Stimulated activated CD4-positive, alpha-beta T cell treated with anti-CD3 and anti-CD28 coated beads, Interleukin-15, amount 100 ng/mL, for 24 hours (primary cell): ENCODE measurements at regions not wholly inside any gene's neighbourhood (a gene's known extent, or its start where the extent isn't known, plus 50 kb on each side); places are given as distances from the start of the nearest gene placed in this dataset.

Experiments
- DNase-seq: peaks from one replicate; pipeline ENCODE4 v3.0.0-alpha.2; 2020

- DNase-seq: no peak
These were observed 214.7 kb downstream of the TRAM1L1 start for GRCh38 chr4:116870686-116871085.

GRCh38 chr4:116866106-116866505, 219.3 kb downstream of the TRAM1L1 start:
- no peak for DNase-seq

GRCh38 chr4:116862592-116862991, 222.8 kb downstream of the TRAM1L1 start:
- no peak for DNase-seq

GRCh38 chr4:116860891-116861290, 224.5 kb downstream of the TRAM1L1 start:
- DNase-seq: no peak

GRCh38 chr4:116849620-116850019, 235.8 kb downstream of the TRAM1L1 start:
- DNase-seq: no peak

- DNase-seq: no peak
These were observed 237.8 kb downstream of the TRAM1L1 start for GRCh38 chr4:116847616-116848015.

GRCh38 chr4:116839826-116840225, 245.6 kb downstream of the TRAM1L1 start:
- DNase-seq: no peak

- DNase-seq: no peak
These were observed 246.8 kb downstream of the TRAM1L1 start for GRCh38 chr4:116838609-116839008.

GRCh38 chr4:116829187-116829586, 256.2 kb downstream of the TRAM1L1 start:
- DNase-seq: no peak

- DNase-seq: no peak
These were observed 261.2 kb downstream of the TRAM1L1 start for GRCh38 chr4:116824172-116824571.

- DNase-seq: no peak
These were observed 273.6 kb downstream of the TRAM1L1 start for GRCh38 chr4:116811730-116812129.

- no peak for DNase-seq
These were observed 289.4 kb downstream of the TRAM1L1 start for GRCh38 chr4:116796022-116796421.

GRCh38 chr4:116788723-116789122, 296.7 kb downstream of the TRAM1L1 start:
- no peak for DNase-seq

- no peak for DNase-seq
These were observed 330.3 kb downstream of the TRAM1L1 start for GRCh38 chr4:116755051-116755450.

GRCh38 chr4:116752027-116752426, 333.3 kb downstream of the TRAM1L1 start:
- DNase-seq: no peak

GRCh38 chr4:116736756-116737155, 348.6 kb downstream of the TRAM1L1 start:
- DNase-seq: no peak

- DNase-seq: no peak
These were observed 351.2 kb downstream of the TRAM1L1 start for GRCh38 chr4:116734178-116734577.

GRCh38 chr4:116733370-116733769, 352.0 kb downstream of the TRAM1L1 start:
- DNase-seq: no peak

- no peak for DNase-seq
These were observed 358.9 kb downstream of the TRAM1L1 start for GRCh38 chr4:116726523-116726922.

GRCh38 chr4:116724249-116724648, 361.1 kb downstream of the TRAM1L1 start:
- DNase-seq: no peak

GRCh38 chr4:116705466-116705865, 379.9 kb downstream of the TRAM1L1 start:
- DNase-seq: no peak

GRCh38 chr4:116702949-116703348, 382.4 kb downstream of the TRAM1L1 start:
- no peak for DNase-seq

GRCh38 chr4:116688536-116688935, 396.8 kb downstream of the TRAM1L1 start:
- no peak for DNase-seq

- no peak for DNase-seq
These were observed 417.2 kb downstream of the TRAM1L1 start for GRCh38 chr4:116668190-116668589.

GRCh38 chr4:116665716-116666115, 419.7 kb downstream of the TRAM1L1 start:
- no peak for DNase-seq

GRCh38 chr4:116664198-116664597, 421.2 kb downstream of the TRAM1L1 start:
- no peak for DNase-seq
